ENCODE measurements at regions not wholly inside any gene's neighbourhood (a gene's known extent, or its start where the extent isn't known, plus 50 kb on each side); places are given as distances from the start of the nearest gene placed in this dataset.
"Not testable (repeated sequence)": the region's sequence is repeated elsewhere in the genome, so short reads cannot be mapped to it uniquely, and the experiment has no call there.

DNA sequence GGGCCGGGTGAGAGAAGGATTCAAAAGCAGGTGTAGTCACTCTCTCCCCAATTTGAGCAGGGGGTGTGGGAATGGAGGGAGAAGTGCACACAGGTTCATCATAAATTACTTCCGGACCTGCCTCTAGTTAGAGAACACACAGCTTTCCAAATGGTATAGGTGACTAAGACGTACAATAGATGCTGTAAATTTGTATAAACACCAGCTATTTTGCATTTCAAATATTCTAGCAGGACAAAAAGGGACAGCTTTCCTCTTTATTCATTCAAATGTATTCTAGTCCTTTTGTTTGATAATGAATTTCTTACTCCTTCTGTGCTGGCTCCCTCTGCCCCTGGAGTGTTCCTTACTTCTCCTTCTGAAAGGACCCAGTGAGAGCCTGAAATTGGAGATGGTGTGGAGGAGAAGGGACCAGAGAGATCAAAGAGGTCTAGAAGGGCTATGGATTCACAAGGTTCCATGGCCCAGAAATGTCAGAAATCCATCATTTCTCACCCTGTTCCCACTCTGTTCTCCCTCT, 53.2 kb upstream of the SH3BP4 start:
- no peak for DNase-seq (ENCODE audit: low read depth)

DNA sequence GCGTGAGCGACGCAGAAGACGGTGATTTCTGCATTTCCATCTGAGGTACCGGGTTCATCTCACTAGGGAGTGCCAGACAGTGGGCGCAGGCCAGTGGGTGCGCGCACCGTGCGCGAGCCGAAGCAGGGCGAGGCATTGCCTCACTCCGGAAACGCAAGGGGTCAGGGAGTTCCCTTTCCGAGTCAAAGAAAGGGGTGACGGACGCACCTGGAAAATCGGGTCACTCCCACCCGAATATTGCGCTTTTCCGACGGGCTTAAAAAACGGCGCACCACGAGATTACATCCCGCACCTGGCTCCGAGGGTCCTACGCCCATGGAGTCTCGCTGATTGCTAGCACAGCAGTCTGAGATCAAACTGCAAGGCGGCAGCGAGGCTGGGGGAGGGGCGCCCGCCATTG, 63.4 kb upstream of the SH3BP4 start:
- DNase-seq (ENCODE audit: low read depth): not testable (repeated sequence)

DNA sequence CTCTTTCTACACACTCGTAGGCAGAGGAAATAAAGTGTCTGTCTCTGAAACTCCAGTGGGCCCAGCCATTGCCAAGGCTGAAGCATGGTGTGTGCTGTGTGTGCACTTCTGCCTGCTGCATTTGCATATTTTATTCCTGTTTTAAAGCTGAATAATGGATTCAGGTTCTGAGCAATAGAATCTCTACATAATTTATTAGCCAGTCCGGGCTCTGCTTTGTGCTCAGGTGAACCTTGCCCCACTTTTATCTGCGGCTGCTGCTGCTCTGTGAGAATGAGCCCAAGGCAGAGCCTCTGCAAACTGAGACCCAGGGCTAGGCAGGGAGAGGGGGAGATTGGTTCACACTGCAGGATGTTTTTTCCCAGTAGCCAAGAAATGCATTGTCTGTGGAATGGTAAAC, 64.6 kb upstream of the SH3BP4 start:
- DNase-seq (ENCODE audit: low read depth): no peak

- no peak for DNase-seq (ENCODE audit: low read depth)
These were observed 65.9 kb upstream of the SH3BP4 start for GRCh38 chr2:234885886-234886285.

DNA sequence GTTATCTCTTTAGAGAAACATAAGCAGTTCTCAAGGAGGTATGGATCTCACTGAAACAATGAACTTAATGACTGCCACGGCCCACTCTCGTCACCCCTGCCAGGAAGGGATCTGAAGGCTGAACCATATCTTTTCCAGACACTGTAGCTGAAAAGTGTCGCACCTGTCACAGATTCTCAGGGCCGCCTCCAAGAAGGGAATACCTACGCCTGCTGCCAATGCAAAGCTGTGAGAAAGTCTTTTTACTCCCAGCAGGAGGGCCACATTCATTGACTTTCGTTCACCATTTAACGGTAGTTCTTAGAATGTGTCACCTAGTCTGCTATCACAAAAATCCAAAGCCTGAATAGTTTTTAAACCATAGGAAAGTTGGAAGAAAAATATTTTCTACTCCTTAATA, 66.7 kb upstream of the SH3BP4 start:
- no peak for DNase-seq (ENCODE audit: low read depth)

GRCh38 chr2:234884591-234884990, 67.2 kb upstream of the SH3BP4 start:
- DNase-seq (ENCODE audit: low read depth): no peak

DNA sequence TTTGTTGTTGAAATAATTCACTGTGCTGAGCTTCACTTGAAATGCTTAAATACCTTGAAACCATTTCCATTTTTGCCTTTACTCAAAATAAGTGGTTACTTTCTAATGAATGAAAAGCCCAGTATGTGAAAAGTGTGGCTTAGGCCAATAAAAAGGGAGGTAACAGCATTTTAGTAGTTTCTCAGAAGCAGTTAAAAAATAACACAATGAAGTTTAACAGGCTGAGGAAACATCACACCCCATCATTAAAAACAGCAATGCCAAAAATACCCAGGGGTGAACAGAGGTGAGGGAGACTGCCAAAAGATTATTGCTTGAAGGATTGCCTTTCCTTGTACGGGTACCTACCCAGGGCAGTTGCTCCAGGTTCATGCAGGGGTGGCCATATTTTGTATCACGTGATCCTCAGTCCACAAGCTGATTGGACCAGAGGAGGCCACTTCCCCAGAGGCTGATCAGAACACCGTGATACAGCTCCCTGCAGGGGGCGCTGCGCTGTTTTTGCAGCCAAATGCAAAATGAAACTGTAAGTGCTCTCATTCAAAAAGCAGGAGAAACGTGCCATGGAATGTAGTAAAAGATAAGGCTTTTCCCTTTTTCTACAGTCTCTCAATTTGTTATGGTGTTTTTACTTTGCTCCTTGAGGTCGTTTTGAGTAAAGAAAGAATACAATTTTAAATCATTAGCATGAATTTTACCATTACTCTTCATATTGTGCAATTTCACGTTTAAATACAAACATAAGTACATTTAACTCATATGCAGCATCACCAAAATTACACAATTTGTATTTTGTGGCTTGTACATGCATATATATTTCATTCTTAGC, 70.2 kb upstream of the SH3BP4 start:
- peak; percentile 47 for DNase-seq (ENCODE audit: low read depth)

- peak; percentile 4 for DNase-seq (ENCODE audit: low read depth)
These were observed 71.1 kb upstream of the SH3BP4 start for GRCh38 chr2:234880551-234881211.

DNA sequence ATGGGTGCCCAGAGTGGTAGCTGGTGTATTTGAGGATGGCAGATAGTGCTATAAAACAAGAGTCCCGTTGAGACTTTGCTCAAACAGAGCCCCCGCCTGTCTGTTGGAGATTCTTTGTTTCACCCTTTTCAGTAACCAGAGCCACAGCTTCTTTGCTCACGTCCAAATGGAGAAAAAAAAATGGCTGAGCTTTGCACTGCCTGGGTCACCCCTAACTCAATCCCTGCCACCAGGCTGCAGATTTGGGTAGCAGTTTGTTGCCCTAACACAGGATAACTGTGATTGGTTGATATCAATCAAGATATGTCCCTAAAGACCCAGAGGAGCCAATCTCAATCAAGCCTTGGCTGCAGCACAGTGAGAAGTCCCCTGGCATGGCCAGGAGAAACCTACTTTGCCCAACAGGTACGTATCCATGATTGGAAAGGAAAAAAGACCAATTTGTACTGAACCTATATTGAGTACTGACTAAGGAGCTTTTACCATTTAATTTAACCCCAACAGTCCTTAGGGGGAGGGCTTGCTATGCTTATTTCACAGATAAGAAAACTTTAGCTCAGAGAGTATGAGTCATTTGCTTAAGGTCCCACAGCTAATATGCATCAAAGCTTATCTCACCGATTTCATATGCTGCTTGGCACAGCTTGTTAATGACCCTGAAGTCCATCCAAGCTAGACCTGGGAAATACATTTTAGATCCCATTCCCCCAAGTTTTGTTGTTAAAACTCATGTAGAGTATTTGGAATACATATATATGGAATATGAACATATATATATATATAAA, 72.0 kb upstream of the SH3BP4 start:
- DNase-seq (ENCODE audit: low read depth): no peak

DNA sequence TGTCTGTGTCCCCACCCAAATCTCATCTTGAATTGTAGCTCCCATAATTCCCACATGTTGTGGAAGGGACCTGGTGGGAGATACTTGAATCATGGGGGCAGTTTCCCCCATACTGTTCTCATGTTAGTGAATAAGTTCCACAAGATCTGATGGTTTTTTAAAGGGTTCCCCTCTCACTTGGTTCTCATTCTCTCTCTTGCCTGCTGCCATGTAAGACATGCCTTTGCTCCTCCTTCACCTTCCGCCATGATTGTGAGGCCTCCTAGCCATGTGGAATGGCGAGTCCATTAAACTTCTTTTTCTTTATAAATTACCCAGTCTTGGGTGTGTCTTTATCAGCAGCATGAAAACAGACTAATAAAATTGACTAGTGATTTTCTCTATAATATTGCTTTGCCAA, 75.2 kb upstream of the SH3BP4 start:
- DNase-seq (ENCODE audit: low read depth): not testable (repeated sequence)

GRCh38 chr2:234874347-234875046, 77.3 kb upstream of the SH3BP4 start:
- DNase-seq (ENCODE audit: low read depth): no peak

DNA sequence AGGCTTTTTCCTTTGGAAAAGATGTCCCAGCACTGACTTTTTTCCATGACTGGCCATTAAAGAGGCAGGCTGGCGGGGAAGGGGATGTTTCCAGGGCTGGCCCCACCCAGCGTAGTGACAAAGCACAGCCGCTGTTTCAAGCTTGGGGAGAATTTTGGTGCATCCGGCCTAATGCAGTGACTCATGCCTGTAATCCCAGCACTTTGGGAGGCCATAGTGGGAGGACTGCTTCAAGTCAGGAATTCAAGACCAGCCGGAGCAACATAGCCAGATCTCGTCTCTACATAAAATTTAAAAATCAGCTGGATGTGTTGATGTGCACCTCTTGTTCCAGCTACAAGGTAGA, 78.0 kb upstream of the SH3BP4 start:
- DNase-seq (ENCODE audit: low read depth): peak; percentile 34

GRCh38 chr2:234873103-234873827, 78.6 kb upstream of the SH3BP4 start:
- DNase-seq (ENCODE audit: low read depth): no peak

DNA sequence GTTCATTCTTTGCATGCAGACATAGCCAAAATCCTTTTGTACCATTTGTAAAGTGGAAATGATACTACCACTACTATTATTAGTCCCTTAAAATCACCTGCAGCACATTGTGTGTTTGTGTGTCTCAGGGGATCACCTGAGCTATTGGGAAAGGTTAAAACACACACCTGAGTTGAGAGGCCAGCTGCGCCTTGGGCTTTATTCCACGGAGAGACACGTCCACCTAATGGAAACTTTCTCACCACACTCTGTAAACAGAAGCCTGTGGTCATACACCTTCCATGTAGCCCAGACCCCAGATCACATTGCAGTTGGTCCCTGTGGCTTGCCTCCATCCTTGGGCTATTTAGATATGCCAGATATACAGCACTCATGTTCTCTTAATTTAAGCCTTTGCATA, 81.8 kb upstream of the SH3BP4 start:
- DNase-seq (ENCODE audit: low read depth): no peak

GRCh38 chr2:234869164-234869563, 82.7 kb upstream of the SH3BP4 start:
- no peak for DNase-seq (ENCODE audit: low read depth)

DNA sequence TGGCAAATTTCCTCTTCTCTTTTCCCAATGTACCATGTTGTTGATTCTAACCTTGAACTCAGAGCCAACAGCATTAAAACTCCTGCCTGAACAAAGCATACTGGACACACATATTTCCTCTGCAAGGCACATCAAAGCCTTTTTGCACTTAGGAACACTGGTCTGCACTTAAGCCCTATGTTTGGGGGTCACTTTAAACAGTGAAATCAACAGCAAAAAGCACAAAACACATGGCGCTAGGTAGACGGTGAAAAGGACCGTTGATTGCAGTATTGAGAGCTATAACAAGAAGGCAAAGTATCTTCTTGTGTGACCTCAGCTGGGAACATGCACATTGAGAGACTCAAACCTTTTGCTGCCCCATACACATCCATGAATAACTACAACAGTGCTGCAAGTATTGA, 83.9 kb upstream of the SH3BP4 start:
- DNase-seq (ENCODE audit: low read depth): no peak

GRCh38 chr2:234865586-234865985, 86.2 kb upstream of the SH3BP4 start:
- DNase-seq (ENCODE audit: low read depth): no peak

- DNase-seq (ENCODE audit: low read depth): no peak
These were observed 86.8 kb upstream of the SH3BP4 start for GRCh38 chr2:234865040-234865439.

- no peak for DNase-seq (ENCODE audit: low read depth)
These were observed 87.3 kb upstream of the SH3BP4 start for GRCh38 chr2:234864506-234864905.

GRCh38 chr2:234863043-234863934, 88.5 kb upstream of the SH3BP4 start:
- no peak for DNase-seq (ENCODE audit: low read depth)
